Activated T-helper 17 cell treated with anti-CD3 and anti-CD28 coated beads, Interleukin-2, amount 50 U/mL, for 72 hours (primary cell): ENCODE measurements at regions not wholly inside any gene's neighbourhood (a gene's known extent, or its start where the extent isn't known, plus 50 kb on each side); places are given as distances from the start of the nearest gene placed in this dataset.
A peak's percentile ranks its signal among the peaks of the same experiment; 100 is the strongest.

Source experiments
- ATAC-seq: fragments of 150-1000 bp; cut with Tn5 transposase; replicated peaks from 2 replicates; pipeline ENCODE4 v1.10.0; 2021; ENCODE audit warnings: mild to moderate bottlenecking, moderate library complexity
- H3K27ac Mint-ChIP-seq: one replicate; pipeline ENCODE4 v1.8.0; 2022; ENCODE audit warnings: mixed read lengths
- H3K27me3 Mint-ChIP-seq: one replicate; pipeline ENCODE4 v1.8.0; 2022; ENCODE audit warnings: mixed read lengths
- H3K36me3 Mint-ChIP-seq: one replicate; pipeline ENCODE4 v1.8.0; 2022; ENCODE audit warnings: low read depth, mild to moderate bottlenecking, mixed read lengths
- H3K4me1 Mint-ChIP-seq: one replicate; pipeline ENCODE4 v1.8.0; 2022; ENCODE audit warnings: mixed read lengths
- H3K4me3 Mint-ChIP-seq: one replicate; pipeline ENCODE4 v1.8.0; 2022; ENCODE audit warnings: mild to moderate bottlenecking, mixed read lengths
- H3K9me3 Mint-ChIP-seq: one replicate; pipeline ENCODE4 v1.8.0; 2022; ENCODE audit warnings: mixed read lengths

GRCh38 chr7:35353481-35353880, 99.6 kb upstream of the TBX20 start:
- H3K9me3 Mint-ChIP-seq, result no peaks in the 10 kb centered on the region
- H3K4me3 Mint-ChIP-seq, result no peak overlapping the region
- peaks cover 32% of the 10 kb centered on the region for H3K27me3 Mint-ChIP-seq
- no peaks in the 10 kb centered on the region for H3K36me3 Mint-ChIP-seq
- no peak overlapping the region for H3K27ac Mint-ChIP-seq
- no peaks in the 10 kb centered on the region for H3K4me1 Mint-ChIP-seq
- ATAC-seq, result no peak

GRCh38 chr7:35351466-35351865, 97.6 kb upstream of the TBX20 start:
- Mint-ChIP-seq H3K9me3 (no peaks in the 10 kb centered on the region), H3K36me3 (no peaks in the 10 kb centered on the region), H3K27ac (no peak overlapping the region), H3K4me1 (no peaks in the 10 kb centered on the region), H3K27me3 (peaks cover 27% of the 10 kb centered on the region), H3K4me3 (no peak overlapping the region)
- ATAC-seq, result no peak

GRCh38 chr7:35348611-35349400, 94.9 kb upstream of the TBX20 start:
- Mint-ChIP-seq H3K4me3 (no peak overlapping the region), H3K36me3 (no peaks in the 10 kb centered on the region), H3K27me3 (peaks cover 19% of the 10 kb centered on the region), H3K4me1 (no peaks in the 10 kb centered on the region), H3K9me3 (no peaks in the 10 kb centered on the region), H3K27ac (no peak overlapping the region)
- no peak for ATAC-seq

- no peaks in the 10 kb centered on the region for H3K36me3 Mint-ChIP-seq
- no peak overlapping the region for H3K4me3 Mint-ChIP-seq
- peaks cover 6% of the 10 kb centered on the region for H3K27me3 Mint-ChIP-seq
- H3K27ac Mint-ChIP-seq, result no peak overlapping the region
- no peaks in the 10 kb centered on the region for H3K4me1 Mint-ChIP-seq
- no peaks in the 10 kb centered on the region for H3K9me3 Mint-ChIP-seq
- no peak for ATAC-seq
These were observed 88.9 kb upstream of the TBX20 start for GRCh38 chr7:35342786-35343185.

GRCh38 chr7:35339811-35340210, 85.9 kb upstream of the TBX20 start:
- Mint-ChIP-seq H3K36me3 (no peaks in the 10 kb centered on the region), H3K4me1 (no peaks in the 10 kb centered on the region), H3K27me3 (peaks cover 16% of the 10 kb centered on the region), H3K27ac (no peak overlapping the region), H3K9me3 (peaks cover 3% of the 10 kb centered on the region), H3K4me3 (no peak overlapping the region)
- no peak for ATAC-seq

GRCh38 chr7:35336444-35336843, 82.5 kb upstream of the TBX20 start:
- Mint-ChIP-seq H3K9me3 (peaks cover 3% of the 10 kb centered on the region), H3K27me3 (peaks cover 10% of the 10 kb centered on the region), H3K27ac (no peak overlapping the region), H3K4me3 (no peak overlapping the region), H3K36me3 (no peaks in the 10 kb centered on the region), H3K4me1 (no peaks in the 10 kb centered on the region)
- no peak for ATAC-seq

GRCh38 chr7:35334506-35334905, 80.6 kb upstream of the TBX20 start:
- Mint-ChIP-seq H3K9me3 (peaks cover 3% of the 10 kb centered on the region), H3K27ac (no peak overlapping the region), H3K27me3 (peaks cover 10% of the 10 kb centered on the region), H3K4me3 (no peak overlapping the region), H3K36me3 (no peaks in the 10 kb centered on the region), H3K4me1 (no peaks in the 10 kb centered on the region)
- ATAC-seq, result no peak

- Mint-ChIP-seq H3K36me3 (no peaks in the 10 kb centered on the region), H3K9me3 (peaks cover 3% of the 10 kb centered on the region), H3K4me1 (no peaks in the 10 kb centered on the region), H3K4me3 (no peak overlapping the region), H3K27ac (no peak overlapping the region), H3K27me3 (peaks cover 10% of the 10 kb centered on the region)
- no peak for ATAC-seq
These were observed 79.4 kb upstream of the TBX20 start for GRCh38 chr7:35333265-35333664.

- no peaks in the 10 kb centered on the region for H3K4me1 Mint-ChIP-seq
- no peaks in the 10 kb centered on the region for H3K36me3 Mint-ChIP-seq
- no peak for ATAC-seq
- peaks cover 13% of the 10 kb centered on the region for H3K27me3 Mint-ChIP-seq
- no peak overlapping the region for H3K4me3 Mint-ChIP-seq
- H3K9me3 Mint-ChIP-seq, result peaks cover 3% of the 10 kb centered on the region
- H3K27ac Mint-ChIP-seq, result no peak overlapping the region
These were observed 78.1 kb upstream of the TBX20 start for GRCh38 chr7:35331730-35332678.

- Mint-ChIP-seq H3K27ac (no peak overlapping the region), H3K27me3 (peaks cover 12% of the 10 kb centered on the region), H3K9me3 (no peaks in the 10 kb centered on the region), H3K4me3 (no peak overlapping the region), H3K36me3 (no peaks in the 10 kb centered on the region), H3K4me1 (no peaks in the 10 kb centered on the region)
- ATAC-seq, result no peak
These were observed 75.1 kb upstream of the TBX20 start for GRCh38 chr7:35329026-35329425.

- Mint-ChIP-seq H3K4me3 (no peak overlapping the region), H3K27me3 (peaks cover 18% of the 10 kb centered on the region), H3K36me3 (no peaks in the 10 kb centered on the region), H3K27ac (no peak overlapping the region), H3K9me3 (no peaks in the 10 kb centered on the region), H3K4me1 (no peaks in the 10 kb centered on the region)
- ATAC-seq, result no peak
These were observed 65.7 kb upstream of the TBX20 start for GRCh38 chr7:35319606-35320005.

GRCh38 chr7:35316549-35316948, 62.6 kb upstream of the TBX20 start:
- no peaks in the 10 kb centered on the region for H3K4me1 Mint-ChIP-seq
- H3K27me3 Mint-ChIP-seq, result peaks cover 14% of the 10 kb centered on the region
- no peak overlapping the region for H3K4me3 Mint-ChIP-seq
- no peak overlapping the region for H3K27ac Mint-ChIP-seq
- H3K9me3 Mint-ChIP-seq, result no peaks in the 10 kb centered on the region
- H3K36me3 Mint-ChIP-seq, result no peaks in the 10 kb centered on the region
- no peak for ATAC-seq

GRCh38 chr7:35315517-35315916, 61.6 kb upstream of the TBX20 start:
- no peaks in the 10 kb centered on the region for H3K9me3 Mint-ChIP-seq
- no peaks in the 10 kb centered on the region for H3K4me1 Mint-ChIP-seq
- H3K4me3 Mint-ChIP-seq, result no peak overlapping the region
- no peaks in the 10 kb centered on the region for H3K36me3 Mint-ChIP-seq
- H3K27ac Mint-ChIP-seq, result no peak overlapping the region
- peak; percentile 28 for ATAC-seq
- peaks cover 7% of the 10 kb centered on the region for H3K27me3 Mint-ChIP-seq

GRCh38 chr7:35314354-35314753, 60.5 kb upstream of the TBX20 start:
- no peak overlapping the region for H3K4me3 Mint-ChIP-seq
- H3K4me1 Mint-ChIP-seq, result no peaks in the 10 kb centered on the region
- H3K9me3 Mint-ChIP-seq, result no peaks in the 10 kb centered on the region
- no peaks in the 10 kb centered on the region for H3K36me3 Mint-ChIP-seq
- ATAC-seq, result no peak
- peaks cover 4% of the 10 kb centered on the region for H3K27me3 Mint-ChIP-seq
- no peak overlapping the region for H3K27ac Mint-ChIP-seq

- H3K36me3 Mint-ChIP-seq, result no peaks in the 10 kb centered on the region
- ATAC-seq, result no peak
- peaks cover 4% of the 10 kb centered on the region for H3K27me3 Mint-ChIP-seq
- H3K4me3 Mint-ChIP-seq, result no peak overlapping the region
- no peaks in the 10 kb centered on the region for H3K4me1 Mint-ChIP-seq
- no peak overlapping the region for H3K27ac Mint-ChIP-seq
- H3K9me3 Mint-ChIP-seq, result no peaks in the 10 kb centered on the region
These were observed 59.7 kb upstream of the TBX20 start for GRCh38 chr7:35313575-35313974.
